ENCODE measurements at regions not wholly inside any gene's neighbourhood (a gene's known extent, or its start where the extent isn't known, plus 50 kb on each side); places are given as distances from the start of the nearest gene placed in this dataset.

GRCh38 chr12:123077298-123078119 is 73.4 kb downstream of the PITPNM2 start:
- no peak for DNase-seq

- no peak for DNase-seq
Measured at GRCh38 chr12:123076604-123077297, 74.1 kb downstream of the PITPNM2 start.

GRCh38 chr12:123075646-123076171 is 75.2 kb downstream of the PITPNM2 start:
- DNase-seq, result no peak

- no peak for DNase-seq
Measured at GRCh38 chr12:123075087-123075645, 75.7 kb downstream of the PITPNM2 start.

- no peak for DNase-seq
Measured at GRCh38 chr12:123073962-123074801, 76.7 kb downstream of the PITPNM2 start.

GRCh38 chr12:123073292-123073691 is 77.6 kb downstream of the PITPNM2 start:
- DNase-seq, result no peak

GRCh38 chr12:123071857-123072256 is 79.0 kb downstream of the PITPNM2 start:
- DNase-seq, result no peak

- no peak for DNase-seq
Measured at GRCh38 chr12:123071099-123071800, 79.6 kb downstream of the PITPNM2 start.

GRCh38 chr12:123070267-123071081 is 80.4 kb downstream of the PITPNM2 start:
- DNase-seq, result no peak

- DNase-seq, result no peak
Measured at GRCh38 chr12:123069436-123070266, 81.2 kb downstream of the PITPNM2 start.

- DNase-seq, result no peak
Measured at GRCh38 chr12:123067654-123068053, 83.2 kb downstream of the PITPNM2 start.

GRCh38 chr12:123066384-123066710 is 84.5 kb downstream of the PITPNM2 start:
- no peak for DNase-seq

- no peak for DNase-seq
Measured at GRCh38 chr12:123065676-123066383, 85.1 kb downstream of the PITPNM2 start.

- no peak for DNase-seq
Measured at GRCh38 chr12:123064885-123065619, 84.6 kb downstream of the ARL6IP4 start.

- DNase-seq, result peak; percentile 73
Measured at GRCh38 chr12:123064366-123064765, 83.9 kb downstream of the ARL6IP4 start.

GRCh38 chr12:123063535-123063934 is 83.1 kb downstream of the ARL6IP4 start:
- no peak for DNase-seq

- no peak for DNase-seq
Measured at GRCh38 chr12:123062681-123063486, 82.4 kb downstream of the ARL6IP4 start.
